GM19043 (cell line): ENCODE measurements at regions not wholly inside any gene's neighbourhood (a gene's known extent, or its start where the extent isn't known, plus 50 kb on each side); places are given as distances from the start of the nearest gene placed in this dataset.
"Not testable (repeated sequence)": the region's sequence is repeated elsewhere in the genome, so short reads cannot be mapped to it uniquely, and the experiment has no call there.

Experiments used
- ATAC-seq: cut with Tn5 transposase; IDR thresholded peaks from one replicate; pipeline ENCODE4 v1.9.1; 2021; ENCODE audit warnings: low read depth; ENCODE audit not compliant: unreplicated experiment

- no peak for ATAC-seq
Observed at GRCh38 chr9:38198140-38198539, 129.1 kb upstream of the SHB start.

DNA sequence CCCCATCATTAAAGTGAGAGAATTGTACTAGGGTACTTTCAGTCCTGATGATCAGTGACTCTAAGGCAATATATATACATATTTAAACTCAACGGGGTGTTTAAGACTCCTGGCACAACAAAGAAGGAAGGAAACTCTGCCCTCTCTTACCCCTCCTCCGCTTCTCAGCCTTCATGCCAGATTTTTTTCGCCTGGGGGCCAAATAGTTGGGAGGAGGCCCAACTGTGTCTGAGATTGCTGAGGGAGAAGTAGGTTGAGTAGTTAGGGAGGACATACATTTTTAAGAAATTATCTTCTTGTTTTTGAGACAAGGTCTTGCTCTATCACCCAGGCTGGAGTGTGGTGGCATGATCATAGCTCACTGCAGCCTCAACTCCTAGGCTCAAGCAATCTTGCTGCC, 127.7 kb upstream of the SHB start:
- ATAC-seq, result no peak

DNA sequence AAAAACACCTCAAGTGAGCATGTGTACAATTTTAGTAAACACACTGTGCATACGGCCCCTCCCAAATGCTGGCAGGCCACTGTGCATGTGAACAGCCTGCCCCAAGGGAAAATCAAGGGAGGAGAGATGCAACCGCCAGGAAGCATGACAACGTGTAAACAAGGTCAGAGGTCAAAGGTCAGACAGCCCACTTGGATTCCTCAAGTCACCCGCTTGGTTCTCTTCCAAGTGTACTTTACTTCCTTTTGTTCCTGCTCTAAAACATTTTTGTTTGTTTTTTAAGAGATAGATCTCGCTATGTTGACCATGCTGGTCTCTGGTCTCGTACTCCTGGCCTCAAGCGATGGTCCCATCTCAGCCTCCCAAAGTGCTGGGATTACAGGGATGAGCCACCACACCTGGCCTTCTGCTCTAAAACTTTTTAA, 126.7 kb upstream of the SHB start:
- no peak for ATAC-seq

DNA sequence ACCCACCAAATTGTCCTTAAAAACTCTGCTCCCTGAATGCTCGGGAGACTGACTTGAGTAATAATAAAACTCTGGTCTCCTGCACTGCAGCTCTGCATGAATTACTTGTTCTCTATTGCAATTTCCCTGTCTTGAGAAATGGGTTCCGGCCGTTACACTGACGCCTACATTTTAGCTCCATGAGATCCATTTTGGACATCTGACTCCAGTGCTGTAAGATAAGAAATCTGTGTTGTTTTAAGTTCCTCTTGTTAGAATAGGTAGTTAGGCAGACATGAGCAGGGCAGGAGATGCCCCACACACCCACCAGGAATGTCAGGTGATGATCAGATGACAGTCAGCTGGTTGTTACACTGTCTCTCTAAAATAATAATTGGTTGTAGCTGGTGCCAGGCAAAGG, 125.8 kb upstream of the SHB start:
- ATAC-seq, result no peak

GRCh38 chr9:38192731-38193265, 123.8 kb upstream of the SHB start:
- ATAC-seq, result no peak

DNA sequence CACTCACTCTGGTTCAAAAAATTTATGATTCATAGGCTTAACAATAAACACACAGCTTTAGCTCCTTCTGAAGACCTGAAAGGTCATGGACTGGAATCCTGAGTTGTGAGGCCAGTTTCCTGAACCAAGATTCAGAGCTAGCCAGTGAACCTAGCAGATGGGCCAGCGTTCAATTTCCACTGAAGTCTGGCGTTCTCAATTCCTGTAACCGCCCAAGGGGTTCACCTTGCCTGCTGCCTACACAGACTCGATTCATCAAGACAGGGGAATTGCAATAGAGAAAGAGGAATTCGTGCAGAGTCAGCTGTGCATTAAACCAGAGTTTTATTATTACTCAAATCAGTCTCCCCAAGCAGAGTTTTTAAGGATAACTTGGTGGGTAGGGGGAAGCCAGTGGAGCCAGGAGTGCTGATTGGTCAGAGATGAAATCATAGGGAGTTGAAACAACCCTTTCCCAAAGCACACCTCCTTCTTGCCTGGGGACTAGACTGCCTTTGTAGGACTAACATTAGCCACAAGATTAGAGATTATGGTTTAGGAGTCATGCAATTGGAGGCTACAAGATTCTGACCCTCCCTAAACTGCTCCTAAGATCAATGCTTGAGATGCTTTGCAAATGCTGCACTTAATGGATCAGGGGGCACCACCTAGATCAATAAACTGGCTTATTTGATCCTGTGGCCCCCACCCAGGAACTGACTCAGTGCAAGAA, 117.5 kb upstream of the SHB start:
- no peak for ATAC-seq

- no peak for ATAC-seq
Observed at GRCh38 chr9:38185647-38186403, 116.8 kb upstream of the SHB start.

DNA sequence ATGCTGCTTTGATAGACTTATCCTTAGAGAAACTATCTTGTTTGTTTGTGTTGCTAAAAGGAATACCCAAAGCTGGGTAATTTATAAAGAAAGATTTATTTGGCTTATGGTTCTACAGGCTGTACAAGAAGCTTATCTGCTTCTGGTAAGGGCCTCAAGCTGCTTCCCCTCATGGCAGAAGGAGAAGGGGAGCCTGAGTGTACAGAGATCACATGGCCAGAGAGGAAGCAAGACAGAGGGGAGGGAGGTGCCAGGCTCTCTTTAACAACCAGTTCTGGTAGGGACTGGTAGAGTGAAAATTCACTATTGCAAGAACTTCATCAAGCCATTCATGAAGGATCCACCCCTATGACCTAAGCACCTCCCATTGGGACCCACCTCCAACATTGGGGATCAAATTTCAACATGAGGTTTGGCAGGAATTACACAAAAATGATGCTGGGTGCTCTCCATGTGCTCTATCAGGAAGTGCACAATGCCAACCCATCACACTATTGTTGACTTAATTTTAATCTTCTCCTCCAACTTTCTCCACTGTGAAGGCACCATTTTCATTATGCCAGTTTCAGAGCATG, 115.1 kb upstream of the SHB start:
- ATAC-seq, result no peak

GRCh38 chr9:38182321-38182720, 113.3 kb upstream of the SHB start:
- no peak for ATAC-seq

- no peak for ATAC-seq
Observed at GRCh38 chr9:38181866-38182265, 112.8 kb upstream of the SHB start.

DNA sequence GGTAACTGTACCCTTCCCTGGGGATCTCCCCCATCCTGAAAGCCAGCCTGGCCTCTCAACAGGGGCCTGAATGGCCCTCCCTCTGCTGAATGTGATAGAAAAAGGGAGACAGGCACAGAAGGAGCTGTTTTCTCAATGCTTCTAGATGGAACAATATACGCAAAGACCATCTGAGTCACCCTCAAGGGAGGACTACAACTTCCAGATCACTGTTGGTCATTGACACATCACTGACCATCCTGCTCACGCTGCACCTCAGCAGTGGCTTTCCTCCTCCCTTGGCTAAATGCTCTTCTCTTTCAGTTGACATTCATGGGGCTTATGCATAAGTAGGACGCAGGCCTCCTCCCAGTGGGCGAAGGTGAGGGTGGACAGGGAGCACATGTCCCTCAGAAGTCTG, 112.2 kb upstream of the SHB start:
- ATAC-seq, result no peak

DNA sequence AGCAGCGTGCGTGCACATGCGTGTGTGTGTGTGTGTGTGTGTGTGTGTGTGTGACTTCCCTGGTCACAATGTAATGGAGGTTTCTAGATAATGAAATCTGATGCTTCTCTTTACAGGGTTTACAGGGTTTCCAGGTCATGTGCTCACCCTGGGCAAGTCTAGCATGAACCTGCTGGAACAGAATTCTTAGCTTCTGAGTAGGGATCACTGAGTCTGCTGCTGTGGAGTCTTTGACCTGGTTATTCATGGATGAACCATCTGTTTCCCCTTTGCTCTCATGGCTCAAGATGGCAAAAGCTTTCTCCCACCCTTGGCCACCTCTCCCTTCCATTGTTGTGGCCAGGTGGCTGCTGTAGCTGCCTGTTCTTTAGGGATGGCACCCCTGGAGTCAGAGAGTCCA, 111.6 kb upstream of the SHB start:
- no peak for ATAC-seq

DNA sequence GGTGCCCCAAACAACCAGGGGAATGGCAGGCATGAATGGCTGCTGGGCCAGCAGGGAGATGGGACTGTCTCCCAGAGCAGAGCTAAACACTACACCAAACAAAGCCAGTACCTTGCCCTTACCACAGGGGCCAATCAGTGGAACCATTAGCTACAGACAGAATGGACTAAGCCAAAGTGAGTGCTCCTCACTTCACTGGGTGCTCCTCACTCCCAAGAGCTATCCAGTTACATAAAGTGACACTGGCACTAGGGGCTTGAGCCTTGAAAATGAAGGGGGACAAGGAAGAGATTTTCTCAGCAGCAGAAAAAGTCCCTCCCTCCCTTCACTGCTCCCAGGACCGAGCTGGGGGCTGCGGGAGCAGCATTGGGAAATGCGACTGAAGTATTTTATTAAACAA, 110.9 kb upstream of the SHB start:
- ATAC-seq, result no peak

GRCh38 chr9:38178237-38178636, 109.2 kb upstream of the SHB start:
- no peak for ATAC-seq

DNA sequence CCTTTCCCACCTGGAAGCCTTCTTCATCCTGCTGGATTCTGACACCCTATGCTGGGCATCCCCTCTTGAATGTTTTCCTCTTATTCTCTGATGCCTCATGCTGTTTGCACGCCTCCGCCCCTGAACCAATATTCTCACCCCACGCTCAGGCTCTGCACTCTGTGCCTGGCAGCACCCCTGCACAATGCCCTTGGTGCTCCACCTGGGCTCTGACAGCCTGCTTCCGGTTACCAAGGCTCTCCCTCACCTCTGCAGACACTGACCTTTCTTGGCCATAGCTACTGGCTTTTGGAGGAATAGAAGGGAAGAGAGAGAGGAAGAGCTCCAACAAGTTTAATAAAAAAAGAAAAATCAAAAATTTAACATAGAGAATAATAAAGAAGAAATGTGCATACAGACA, 108.7 kb upstream of the SHB start:
- ATAC-seq, result no peak

DNA sequence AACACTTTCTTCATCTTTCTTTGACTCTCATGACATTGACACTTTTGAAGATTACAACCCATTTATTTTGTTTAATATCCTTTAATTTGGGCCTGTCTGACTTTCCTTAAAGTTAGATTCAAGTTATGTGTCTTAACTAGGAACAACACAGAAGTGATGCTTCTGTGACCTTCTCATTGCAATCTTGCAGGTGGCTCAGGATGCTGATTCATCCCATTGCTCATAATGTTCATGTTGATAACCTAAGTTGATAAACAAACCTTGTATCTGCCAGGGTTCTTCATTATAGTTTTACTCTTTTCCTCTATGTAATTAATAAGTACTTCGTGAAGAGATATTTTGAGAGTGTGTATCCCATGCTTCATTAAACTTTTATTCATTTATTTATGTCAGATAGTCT, 107.2 kb upstream of the SHB start:
- no peak for ATAC-seq

DNA sequence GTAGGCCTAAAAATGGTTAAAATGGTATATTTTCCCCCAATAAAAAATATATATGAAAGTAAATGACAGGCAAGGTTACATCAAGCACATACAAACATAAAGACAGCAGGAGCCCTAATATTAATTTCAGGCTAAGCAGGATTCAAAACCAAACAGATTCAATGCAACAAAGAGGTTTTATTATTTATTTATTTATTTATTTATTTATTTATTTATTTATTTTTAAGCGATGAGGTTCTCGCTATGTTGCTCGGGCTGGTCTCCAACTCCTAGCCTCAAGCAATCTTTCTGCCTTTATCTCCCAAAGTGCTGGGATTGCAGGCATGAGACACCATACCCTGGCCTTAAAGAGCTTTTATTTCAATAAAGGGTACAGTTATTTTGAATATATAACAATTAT, 106.4 kb upstream of the SHB start:
- no peak for ATAC-seq

DNA sequence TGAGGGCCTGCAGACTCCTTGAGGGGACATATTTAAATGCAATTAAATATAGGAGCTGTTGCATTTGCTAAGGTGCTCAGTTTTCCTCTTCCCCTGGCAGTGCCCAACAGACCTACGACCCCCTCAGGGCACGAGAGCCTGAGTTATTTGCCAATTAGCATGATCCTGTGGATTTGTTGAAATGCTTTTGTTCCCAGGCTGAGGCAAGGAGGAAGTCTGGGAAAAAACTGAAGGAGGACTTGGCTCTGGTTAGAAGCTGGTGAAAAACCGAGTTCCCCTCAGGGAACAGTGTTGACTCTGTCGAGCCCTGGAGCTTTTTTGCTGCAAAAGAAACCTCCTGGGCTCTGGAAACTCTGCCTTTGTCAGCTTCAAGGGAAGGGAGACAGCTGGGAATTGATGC, 103.6 kb upstream of the SHB start:
- ATAC-seq, result no peak

DNA sequence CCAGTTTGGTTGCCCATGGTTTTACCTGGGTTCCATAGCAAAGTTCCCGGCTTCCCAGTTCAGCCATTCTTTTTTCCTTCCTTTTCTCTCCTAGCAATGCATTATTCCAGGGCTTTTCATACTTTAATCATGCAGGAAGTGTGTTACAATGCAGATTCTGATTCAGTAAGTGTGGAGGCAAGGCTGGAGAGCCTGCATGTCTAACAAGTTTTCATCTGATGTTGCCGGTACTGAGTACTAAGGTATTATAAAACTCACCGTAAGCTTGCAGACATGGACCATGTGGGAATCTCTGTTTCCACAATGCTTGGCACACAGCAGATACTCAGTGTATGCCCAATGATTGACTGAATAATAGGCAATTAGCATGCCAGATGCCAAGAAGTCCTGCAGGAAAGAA, 102.9 kb upstream of the SHB start:
- ATAC-seq, result no peak

DNA sequence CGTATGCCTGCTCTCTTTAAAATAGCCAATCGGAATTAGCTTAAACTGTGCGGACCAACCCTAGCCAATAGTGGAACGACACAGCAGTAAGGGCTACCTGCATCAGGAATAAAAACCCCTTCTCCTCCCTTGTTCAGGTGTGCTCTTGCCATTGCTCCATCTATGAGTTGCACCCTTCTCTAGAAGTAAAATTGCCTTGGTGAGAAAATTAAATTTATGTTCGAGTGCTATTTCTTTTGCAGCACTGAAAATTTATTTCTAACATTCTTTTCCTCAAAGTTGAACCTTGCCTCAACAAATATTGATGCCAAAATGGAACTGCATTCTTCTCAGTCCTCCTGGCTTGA, 102.5 kb upstream of the SHB start:
- ATAC-seq, result no peak

GRCh38 chr9:38170763-38171537, 101.9 kb upstream of the SHB start:
- not testable (repeated sequence) for ATAC-seq
